IMR-90 (cell line): ENCODE measurements at regions not wholly inside any gene's neighbourhood (a gene's known extent, or its start where the extent isn't known, plus 50 kb on each side); places are given as distances from the start of the nearest gene placed in this dataset.

Experiments
- ATAC-seq: fragments of 200-7000 bp; cut with Tn5 transposase; 2 replicates; pipeline ENCODE4 v1.9.1; 2020; ENCODE audit warnings: low read depth, mild to moderate bottlenecking, moderate library complexity
- BruUV-seq: library from RNA; stranded (reverse); fragments of 400-500 nt; replicated peaks from 2 replicates; lab custom pipeline; 2021; lab: Mats Ljungman, UMichigan
- CTCF ChIA-PET: fragments of 300-600 bp; formaldehyde crosslinking; extraction: SDS; loops from one replicate; lab custom pipeline; 2021; ENCODE audit warnings: antibody characterized with exemption; lab: Yijun Ruan, JAX
- POLR2A ChIA-PET: fragments of 300-600 bp; sonication (Branson Sonifier 250); formaldehyde crosslinking; loops from one replicate; lab custom pipeline; 2022; ENCODE audit warnings: antibody characterized with exemption; ENCODE audit not compliant: unreplicated experiment; lab: Charles Lee
- DNase-seq: peaks from one replicate; pipeline ENCODE4 v3.0.0; 2013
- H2AFZ ChIP-seq: replicated peaks from 2 replicates; pipeline ENCODE3; 2013; ENCODE audit warnings: low read length, mild to moderate bottlenecking; ENCODE audit not compliant: poor library complexity
- H2AK5ac ChIP-seq: 2 replicates; pipeline ENCODE4 v1.6.1; 2013; ENCODE audit warnings: low read depth, low read length, inconsistent platforms
- H2AK9ac ChIP-seq: replicated peaks from 2 replicates; pipeline ENCODE3; 2013; ENCODE audit warnings: mild to moderate bottlenecking, low read depth, low read length, moderate library complexity; ENCODE audit not compliant: poor library complexity
- H2BK120ac ChIP-seq: 2 replicates; pipeline ENCODE4 v1.6.1; 2013; ENCODE audit warnings: low read depth, low read length, inconsistent platforms
- H2BK15ac ChIP-seq: 3 replicates; pipeline ENCODE4 v1.6.1; 2013; ENCODE audit warnings: low read depth, low read length, inconsistent platforms
- H2BK20ac ChIP-seq: 2 replicates; pipeline ENCODE4 v1.6.1; 2013; ENCODE audit warnings: low read depth, mild to moderate bottlenecking, inconsistent platforms, low read length, moderate library complexity
- H2BK5ac ChIP-seq: 2 replicates; pipeline ENCODE4 v1.6.1; 2013; ENCODE audit warnings: mild to moderate bottlenecking, low read depth, low read length, inconsistent platforms; ENCODE audit not compliant: poor library complexity, severe bottlenecking
- H3K14ac ChIP-seq: replicated peaks from 2 replicates; pipeline ENCODE4 v1.6.1; 2013; ENCODE audit warnings: low read depth, low read length, inconsistent platforms
- H3K18ac ChIP-seq: 2 replicates; pipeline ENCODE4 v1.6.1; 2013; ENCODE audit warnings: low read depth, low read length, control low read depth
- H3K23ac ChIP-seq: 2 replicates; pipeline ENCODE4 v1.6.1; 2013; ENCODE audit warnings: low read depth, low read length, inconsistent platforms
- H3K27ac ChIP-seq: 2 replicates; pipeline ENCODE4 v1.5.1; 2013; ENCODE audit warnings: mild to moderate bottlenecking, control low read depth, low read length; ENCODE audit not compliant: insufficient read depth
- H3K27me3 ChIP-seq: 2 replicates; pipeline ENCODE4 v1.6.1; 2013; ENCODE audit warnings: low read length; ENCODE audit not compliant: control insufficient read depth, insufficient read depth
- H3K36me3 ChIP-seq: 2 replicates; pipeline ENCODE4 v1.6.1; 2013; ENCODE audit warnings: low read length, mixed read lengths; ENCODE audit not compliant: control insufficient read depth, insufficient read depth
- H3K4ac ChIP-seq: 2 replicates; pipeline ENCODE4 v1.6.1; 2013; ENCODE audit warnings: low read depth, low read length, inconsistent platforms
- H3K4me1 ChIP-seq: 2 replicates; pipeline ENCODE4 v1.6.1; 2013; ENCODE audit warnings: low read length, mixed read lengths; ENCODE audit not compliant: control insufficient read depth, insufficient read depth
- H3K4me2 ChIP-seq: 2 replicates; pipeline ENCODE4 v1.6.1; 2013; ENCODE audit warnings: low read depth, mild to moderate bottlenecking, control low read depth, low read length, moderate library complexity
- H3K4me3 ChIP-seq: 2 replicates; pipeline ENCODE4 v1.5.1; 2013; ENCODE audit warnings: low read depth, mild to moderate bottlenecking, control low read depth, low read length, moderate library complexity; ENCODE audit not compliant: insufficient read depth
- H3K56ac ChIP-seq: 2 replicates; pipeline ENCODE4 v1.6.1; 2013; ENCODE audit warnings: low read length, inconsistent platforms; ENCODE audit not compliant: insufficient read depth; ENCODE audit errors: extremely low read depth
- H3K79me1 ChIP-seq, 2 experiments: 2 replicates each; pipeline ENCODE4 v1.6.1; 2013; ENCODE audit warnings: low read length in 2 of 2, inconsistent platforms in 1 of 2, low read depth in 1 of 2
- H3K9ac ChIP-seq: 2 replicates; pipeline ENCODE4 v1.6.1; 2013; ENCODE audit warnings: low read depth, low read length, control low read depth
- H3K9me1 ChIP-seq: 2 replicates; pipeline ENCODE4 v1.6.1; 2013; ENCODE audit warnings: low read length, inconsistent platforms; ENCODE audit not compliant: insufficient read depth
- H3K9me3 ChIP-seq: 2 replicates; pipeline ENCODE4 v1.6.1; 2013; ENCODE audit warnings: low read length; ENCODE audit not compliant: control insufficient read depth, insufficient read depth
- H4K20me1 ChIP-seq: 2 replicates; pipeline ENCODE4 v1.6.1; 2013; ENCODE audit warnings: low read length, inconsistent platforms; ENCODE audit not compliant: insufficient read depth
- H4K5ac ChIP-seq: 2 replicates; pipeline ENCODE4 v1.6.1; 2013; ENCODE audit warnings: mild to moderate bottlenecking, low read depth, low read length, control low read depth
- H4K8ac ChIP-seq, 2 experiments: 2 replicates each; pipeline ENCODE4 v1.6.1; 2013; ENCODE audit warnings: low read depth in 2 of 2, low read length in 2 of 2, control low read depth in 1 of 2, inconsistent platforms in 1 of 2
- H4K91ac ChIP-seq: 2 replicates; pipeline ENCODE4 v1.6.1; 2013; ENCODE audit warnings: low read depth, low read length, inconsistent platforms; ENCODE audit not compliant: insufficient read depth
- CEBPB ChIP-seq: IDR thresholded peaks from 2 replicates; pipeline ENCODE4 v1.6.1; 2012; ENCODE audit warnings: low read depth, low read length, improper control_type of control experiment
- CHD1 ChIP-seq: IDR thresholded peaks from 2 replicates; pipeline ENCODE4 v1.6.1; 2012; ENCODE audit warnings: low read depth, low read length, improper control_type of control experiment
- FOS ChIP-seq: fragments of 150-350 bp; IDR thresholded peaks from 2 replicates; pipeline ENCODE4 v1.6.1; 2016; ENCODE audit warnings: low read depth, low read length
- MAFK ChIP-seq: IDR thresholded peaks from 2 replicates; pipeline ENCODE4 v1.6.1; 2012; ENCODE audit warnings: low read depth, low read length, improper control_type of control experiment
- MAZ ChIP-seq: IDR thresholded peaks from 2 replicates; pipeline ENCODE4 v1.6.1; 2012; ENCODE audit warnings: low read depth, mild to moderate bottlenecking, low read length, improper control_type of control experiment, moderate library complexity, borderline replicate concordance
- NFE2L2 ChIP-seq: fragments of 150-350 bp; IDR thresholded peaks from 2 replicates; pipeline ENCODE4 v1.6.1; 2016; ENCODE audit warnings: low read depth, mild to moderate bottlenecking, low read length
- POLR2A ChIP-seq: IDR thresholded peaks from 2 replicates; pipeline ENCODE4 v1.6.1; 2012; ENCODE audit warnings: mild to moderate bottlenecking, low read depth, low read length
- RCOR1 ChIP-seq: IDR thresholded peaks from 2 replicates; pipeline ENCODE4 v1.6.1; 2012; ENCODE audit warnings: mild to moderate bottlenecking, low read length, improper control_type of control experiment; ENCODE audit not compliant: insufficient replicate concordance
- RFX5 ChIP-seq: IDR thresholded peaks from 2 replicates; pipeline ENCODE4 v1.8.0; 2012; ENCODE audit warnings: low read depth, mild to moderate bottlenecking, low read length, moderate library complexity
- WGBS, 2 experiments: methylation state at CpG; one replicate each; pipeline versions ENCODE4 v1.1.5 to v1.1.7; 2013; ENCODE audit warnings: missing lambda C conversion rate in 2 of 2; ENCODE audit not compliant: insufficient read length in 1 of 2; ENCODE audit errors: extremely low coverage in 2 of 2; 5-methylcytosine and 5-hydroxymethylcytosine counted together
- dilution Hi-C: fragments of 300-500 bp; cut with HindIII; formaldehyde crosslinking; loops from one replicate; pipeline ENCODE4 v1.14.3; 2018; ENCODE audit warnings: low sequenced_read_pairs; ENCODE audit not compliant: unreplicated experiment
- in situ Hi-C: fragments of 300-500 bp; cut with MboI; formaldehyde crosslinking; loops from 3 replicates; pipeline ENCODE4 v1.14.3; 2019; ENCODE audit warnings: low sequenced_read_pairs, inconsistent platforms, mixed read lengths
- intact Hi-C: fragments of 100-400 bp; cut with micrococcal nuclease; formaldehyde crosslinking; loops from 2 replicates; pipeline ENCODE4 v1.10.0; 2022
- TF ChIP-seq, protein P1 (sequence below): fragments of 150-350 bp; IDR thresholded peaks from 2 replicates; pipeline ENCODE4 v1.6.1; 2016; ENCODE audit warnings: low read depth, mild to moderate bottlenecking, low read length, moderate library complexity, borderline replicate concordance
- TF ChIP-seq, protein P2 (sequence below): conservative IDR thresholded peaks from 2 replicates; pipeline ENCODE4 v1.5.1; 2012; ENCODE audit warnings: mild to moderate bottlenecking, low read depth, low read length, improper control_type of control experiment

DNA sequence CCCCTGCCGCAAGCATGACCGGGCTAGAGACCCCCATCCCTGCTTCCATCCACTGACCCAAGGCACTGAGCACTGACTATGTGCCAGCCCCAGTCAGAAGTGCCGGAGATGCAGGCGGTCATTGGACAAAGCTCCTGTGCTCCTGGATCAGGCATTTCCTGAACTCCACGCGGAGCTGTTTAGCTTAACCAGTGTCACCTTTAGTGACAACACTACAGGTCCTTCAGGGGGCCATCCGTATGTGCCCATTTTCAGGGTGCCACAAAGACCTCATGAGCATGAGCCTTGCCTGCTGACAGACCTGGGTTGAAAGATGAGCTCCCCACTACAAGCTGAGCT lies 63.0 kb upstream of the FGF3 start:
- TF ChIP-seq NFE2L2 (no peak), RCOR1 (no peak), RFX5 (no peak), MAFK (no peak), CEBPB (no peak), POLR2A (no peak), MAZ (no peak), CHD1 (no peak), FOS (no peak)
- TF ChIP-seq, protein P1, sequence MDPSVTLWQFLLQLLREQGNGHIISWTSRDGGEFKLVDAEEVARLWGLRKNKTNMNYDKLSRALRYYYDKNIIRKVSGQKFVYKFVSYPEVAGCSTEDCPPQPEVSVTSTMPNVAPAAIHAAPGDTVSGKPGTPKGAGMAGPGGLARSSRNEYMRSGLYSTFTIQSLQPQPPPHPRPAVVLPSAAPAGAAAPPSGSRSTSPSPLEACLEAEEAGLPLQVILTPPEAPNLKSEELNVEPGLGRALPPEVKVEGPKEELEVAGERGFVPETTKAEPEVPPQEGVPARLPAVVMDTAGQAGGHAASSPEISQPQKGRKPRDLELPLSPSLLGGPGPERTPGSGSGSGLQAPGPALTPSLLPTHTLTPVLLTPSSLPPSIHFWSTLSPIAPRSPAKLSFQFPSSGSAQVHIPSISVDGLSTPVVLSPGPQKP = no peak
- TF ChIP-seq, protein P2, sequence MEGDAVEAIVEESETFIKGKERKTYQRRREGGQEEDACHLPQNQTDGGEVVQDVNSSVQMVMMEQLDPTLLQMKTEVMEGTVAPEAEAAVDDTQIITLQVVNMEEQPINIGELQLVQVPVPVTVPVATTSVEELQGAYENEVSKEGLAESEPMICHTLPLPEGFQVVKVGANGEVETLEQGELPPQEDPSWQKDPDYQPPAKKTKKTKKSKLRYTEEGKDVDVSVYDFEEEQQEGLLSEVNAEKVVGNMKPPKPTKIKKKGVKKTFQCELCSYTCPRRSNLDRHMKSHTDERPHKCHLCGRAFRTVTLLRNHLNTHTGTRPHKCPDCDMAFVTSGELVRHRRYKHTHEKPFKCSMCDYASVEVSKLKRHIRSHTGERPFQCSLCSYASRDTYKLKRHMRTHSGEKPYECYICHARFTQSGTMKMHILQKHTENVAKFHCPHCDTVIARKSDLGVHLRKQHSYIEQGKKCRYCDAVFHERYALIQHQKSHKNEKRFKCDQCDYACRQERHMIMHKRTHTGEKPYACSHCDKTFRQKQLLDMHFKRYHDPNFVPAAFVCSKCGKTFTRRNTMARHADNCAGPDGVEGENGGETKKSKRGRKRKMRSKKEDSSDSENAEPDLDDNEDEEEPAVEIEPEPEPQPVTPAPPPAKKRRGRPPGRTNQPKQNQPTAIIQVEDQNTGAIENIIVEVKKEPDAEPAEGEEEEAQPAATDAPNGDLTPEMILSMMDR = no peak
- Histone ChIP-seq H4K8ac (no peak overlapping the region), H3K79me1 (no peaks in the 10 kb centered on the region), H3K27ac (no peak overlapping the region), H3K4ac (no peak overlapping the region), H2AK9ac (no peak overlapping the region), H2BK5ac (no peak overlapping the region), H3K23ac (no peak overlapping the region), H4K5ac (no peak overlapping the region), H3K56ac (no peak overlapping the region), H2AK5ac (no peak overlapping the region), H2BK120ac (no peak overlapping the region), H3K9me1 (no peaks in the 10 kb centered on the region), H3K27me3 (peaks cover 57% of the 10 kb centered on the region), H3K9me3 (no peaks in the 10 kb centered on the region), H3K9ac (no peak overlapping the region), H3K14ac (no peak overlapping the region), H3K18ac (no peak overlapping the region), H3K36me3 (no peaks in the 10 kb centered on the region), H2AFZ (peak overlapping the region; percentile 24), H3K4me1 (no peaks in the 10 kb centered on the region), H3K4me2 (no peak overlapping the region), H2BK20ac (no peak overlapping the region), H4K91ac (no peak overlapping the region), H3K4me3 (no peak overlapping the region), H2BK15ac (no peak overlapping the region), H4K20me1 (no peaks in the 10 kb centered on the region)
- 83% methylated on average over 6 of the region's 7 CpGs; no CpG with 5 or more reads in 1 of the 2 experiments for WGBS, 2 experiments
- intact Hi-C loops (no loop called here), in situ Hi-C loops (no loop called here), dilution Hi-C loops (no loop called here)
- ATAC-seq (no peak), DNase-seq (no peak)
- BruUV-seq = no TSS peak
- ChIA-PET CTCF (no interaction called here), POLR2A (no interaction called here)
